ENCODE measurements at regions not wholly inside any gene's neighbourhood (a gene's known extent, or its start where the extent isn't known, plus 50 kb on each side); places are given as distances from the start of the nearest gene placed in this dataset.

DNA sequence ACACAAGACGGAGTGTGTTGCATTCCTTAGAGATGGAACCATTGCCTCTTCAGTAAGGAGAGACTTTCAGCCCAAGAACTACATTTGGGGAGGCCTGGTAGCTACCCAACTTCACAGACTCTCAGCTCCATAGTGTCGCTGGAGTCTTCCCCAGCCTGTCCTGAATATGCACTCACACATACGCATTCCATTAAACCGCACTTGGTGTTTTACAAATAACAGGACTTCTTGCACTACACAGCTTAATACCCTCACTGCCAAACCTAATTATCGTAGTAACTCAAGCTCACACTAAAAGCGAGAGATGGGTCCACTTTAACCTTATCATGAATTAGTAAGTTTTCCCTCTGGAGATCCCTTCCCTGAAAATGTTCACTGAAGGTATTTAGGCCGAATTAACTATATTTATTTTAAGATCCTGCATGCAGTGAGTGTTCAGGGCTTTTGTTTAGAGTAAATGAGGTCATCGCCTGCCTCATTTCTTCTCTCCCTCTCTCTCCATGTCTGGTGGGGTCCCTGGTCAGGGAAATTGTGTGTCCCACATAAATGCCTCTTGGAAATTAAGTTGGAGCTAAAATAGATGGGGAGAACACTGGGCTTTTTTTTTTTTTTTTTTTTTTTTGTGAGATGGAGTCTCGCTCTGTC is 171.9 kb downstream of the FAM43A start:
- TF ChIP-seq, protein P1, sequence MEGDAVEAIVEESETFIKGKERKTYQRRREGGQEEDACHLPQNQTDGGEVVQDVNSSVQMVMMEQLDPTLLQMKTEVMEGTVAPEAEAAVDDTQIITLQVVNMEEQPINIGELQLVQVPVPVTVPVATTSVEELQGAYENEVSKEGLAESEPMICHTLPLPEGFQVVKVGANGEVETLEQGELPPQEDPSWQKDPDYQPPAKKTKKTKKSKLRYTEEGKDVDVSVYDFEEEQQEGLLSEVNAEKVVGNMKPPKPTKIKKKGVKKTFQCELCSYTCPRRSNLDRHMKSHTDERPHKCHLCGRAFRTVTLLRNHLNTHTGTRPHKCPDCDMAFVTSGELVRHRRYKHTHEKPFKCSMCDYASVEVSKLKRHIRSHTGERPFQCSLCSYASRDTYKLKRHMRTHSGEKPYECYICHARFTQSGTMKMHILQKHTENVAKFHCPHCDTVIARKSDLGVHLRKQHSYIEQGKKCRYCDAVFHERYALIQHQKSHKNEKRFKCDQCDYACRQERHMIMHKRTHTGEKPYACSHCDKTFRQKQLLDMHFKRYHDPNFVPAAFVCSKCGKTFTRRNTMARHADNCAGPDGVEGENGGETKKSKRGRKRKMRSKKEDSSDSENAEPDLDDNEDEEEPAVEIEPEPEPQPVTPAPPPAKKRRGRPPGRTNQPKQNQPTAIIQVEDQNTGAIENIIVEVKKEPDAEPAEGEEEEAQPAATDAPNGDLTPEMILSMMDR (IDR thresholded peaks at IDR 0.05), result no peak
- TF ChIP-seq FOXM1 (IDR thresholded peaks at IDR 0.05; ENCODE audit: low read depth), result no peak
- TF ChIP-seq EP300 (IDR thresholded peaks at IDR 0.05; ENCODE audit: borderline replicate concordance in 1 of 2, low read depth in 1 of 2, low read length in 1 of 2), result no peak
- TF ChIP-seq, protein P2, sequence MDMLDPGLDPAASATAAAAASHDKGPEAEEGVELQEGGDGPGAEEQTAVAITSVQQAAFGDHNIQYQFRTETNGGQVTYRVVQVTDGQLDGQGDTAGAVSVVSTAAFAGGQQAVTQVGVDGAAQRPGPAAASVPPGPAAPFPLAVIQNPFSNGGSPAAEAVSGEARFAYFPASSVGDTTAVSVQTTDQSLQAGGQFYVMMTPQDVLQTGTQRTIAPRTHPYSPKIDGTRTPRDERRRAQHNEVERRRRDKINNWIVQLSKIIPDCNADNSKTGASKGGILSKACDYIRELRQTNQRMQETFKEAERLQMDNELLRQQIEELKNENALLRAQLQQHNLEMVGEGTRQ (IDR thresholded peaks at IDR 0.05; ENCODE audit: borderline replicate concordance, low read depth, low read length), result no peak
- TF ChIP-seq POLR2AphosphoS5 (IDR thresholded peaks at IDR 0.05; ENCODE audit: low read depth, low read length), result no peak
- TF ChIP-seq, protein P3, sequence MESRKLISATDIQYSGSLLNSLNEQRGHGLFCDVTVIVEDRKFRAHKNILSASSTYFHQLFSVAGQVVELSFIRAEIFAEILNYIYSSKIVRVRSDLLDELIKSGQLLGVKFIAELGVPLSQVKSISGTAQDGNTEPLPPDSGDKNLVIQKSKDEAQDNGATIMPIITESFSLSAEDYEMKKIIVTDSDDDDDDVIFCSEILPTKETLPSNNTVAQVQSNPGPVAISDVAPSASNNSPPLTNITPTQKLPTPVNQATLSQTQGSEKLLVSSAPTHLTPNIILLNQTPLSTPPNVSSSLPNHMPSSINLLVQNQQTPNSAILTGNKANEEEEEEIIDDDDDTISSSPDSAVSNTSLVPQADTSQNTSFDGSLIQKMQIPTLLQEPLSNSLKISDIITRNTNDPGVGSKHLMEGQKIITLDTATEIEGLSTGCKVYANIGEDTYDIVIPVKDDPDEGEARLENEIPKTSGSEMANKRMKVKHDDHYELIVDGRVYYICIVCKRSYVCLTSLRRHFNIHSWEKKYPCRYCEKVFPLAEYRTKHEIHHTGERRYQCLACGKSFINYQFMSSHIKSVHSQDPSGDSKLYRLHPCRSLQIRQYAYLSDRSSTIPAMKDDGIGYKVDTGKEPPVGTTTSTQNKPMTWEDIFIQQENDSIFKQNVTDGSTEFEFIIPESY (IDR thresholded peaks at IDR 0.05; ENCODE audit: borderline replicate concordance, low read depth), result no peak
- no peak for TF ChIP-seq RAD21 (IDR thresholded peaks at IDR 0.05; ENCODE audit: low read length)
- TF ChIP-seq EZH2phosphoT487 (IDR thresholded peaks at IDR 0.05; ENCODE audit: borderline replicate concordance, low read depth), result no peak
- no peak for TF ChIP-seq FOXJ3 (CRISPR knock-in tag; IDR thresholded peaks at IDR 0.05)
- no peak for TF ChIP-seq NFIC (IDR thresholded peaks at IDR 0.05; ENCODE audit: borderline replicate concordance)
- TF ChIP-seq, protein P4, sequence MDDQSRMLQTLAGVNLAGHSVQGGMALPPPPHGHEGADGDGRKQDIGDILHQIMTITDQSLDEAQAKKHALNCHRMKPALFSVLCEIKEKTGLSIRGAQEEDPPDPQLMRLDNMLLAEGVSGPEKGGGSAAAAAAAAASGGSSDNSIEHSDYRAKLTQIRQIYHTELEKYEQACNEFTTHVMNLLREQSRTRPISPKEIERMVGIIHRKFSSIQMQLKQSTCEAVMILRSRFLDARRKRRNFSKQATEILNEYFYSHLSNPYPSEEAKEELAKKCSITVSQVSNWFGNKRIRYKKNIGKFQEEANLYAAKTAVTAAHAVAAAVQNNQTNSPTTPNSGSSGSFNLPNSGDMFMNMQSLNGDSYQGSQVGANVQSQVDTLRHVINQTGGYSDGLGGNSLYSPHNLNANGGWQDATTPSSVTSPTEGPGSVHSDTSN (IDR thresholded peaks at IDR 0.05), result no peak
- TF ChIP-seq TEAD4 (IDR thresholded peaks at IDR 0.05; ENCODE audit: borderline replicate concordance, insufficient read depth), result no peak
- TF ChIP-seq SMC3 (IDR thresholded peaks at IDR 0.05; ENCODE audit: low read depth, low read length), result no peak
- TF ChIP-seq GATA2 (CRISPR knock-in tag; IDR thresholded peaks at IDR 0.05), result no peak
